DOHH2 (cell line): ENCODE measurements at regions not wholly inside any gene's neighbourhood (a gene's known extent, or its start where the extent isn't known, plus 50 kb on each side); places are given as distances from the start of the nearest gene placed in this dataset.

Experiments used
- EZH2phosphoT487 ChIP-seq: fragments of 200-600 bp; sonication (generic); IDR thresholded peaks from 2 replicates; pipeline ENCODE4 v1.6.1; 2017; ENCODE audit warnings: borderline replicate concordance, mild to moderate bottlenecking, antibody characterized with exemption, low read length, moderate library complexity, mixed read lengths
- TF ChIP-seq, protein P1 (sequence below): fragments of 200-600 bp; sonication (generic); IDR thresholded peaks from one replicate; pipeline ENCODE4 v1.5.1; 2014; ENCODE audit warnings: antibody characterized with exemption, mild to moderate bottlenecking, low read depth, low read length; ENCODE audit not compliant: poor library complexity, severe bottlenecking

DNA sequence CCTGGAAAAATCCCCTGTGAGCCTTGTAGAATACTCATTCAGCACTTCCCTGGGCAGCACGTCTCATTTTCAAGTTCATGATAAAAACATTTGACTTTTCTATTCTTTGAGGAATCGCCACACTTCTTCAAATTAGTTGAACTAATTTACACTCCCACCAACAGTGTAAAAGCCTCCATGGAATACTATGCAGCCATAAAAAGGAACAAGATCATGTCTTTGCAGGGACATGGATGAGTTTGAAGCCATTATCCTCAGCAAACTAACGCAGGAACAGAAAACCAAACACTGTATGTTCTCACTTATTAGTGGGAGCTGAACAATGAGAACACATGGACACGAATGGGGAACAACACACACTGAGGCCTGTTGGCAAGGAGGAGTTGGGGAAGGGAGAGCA lies 102.0 kb upstream of the HEY2 start:
- TF ChIP-seq, protein P1, sequence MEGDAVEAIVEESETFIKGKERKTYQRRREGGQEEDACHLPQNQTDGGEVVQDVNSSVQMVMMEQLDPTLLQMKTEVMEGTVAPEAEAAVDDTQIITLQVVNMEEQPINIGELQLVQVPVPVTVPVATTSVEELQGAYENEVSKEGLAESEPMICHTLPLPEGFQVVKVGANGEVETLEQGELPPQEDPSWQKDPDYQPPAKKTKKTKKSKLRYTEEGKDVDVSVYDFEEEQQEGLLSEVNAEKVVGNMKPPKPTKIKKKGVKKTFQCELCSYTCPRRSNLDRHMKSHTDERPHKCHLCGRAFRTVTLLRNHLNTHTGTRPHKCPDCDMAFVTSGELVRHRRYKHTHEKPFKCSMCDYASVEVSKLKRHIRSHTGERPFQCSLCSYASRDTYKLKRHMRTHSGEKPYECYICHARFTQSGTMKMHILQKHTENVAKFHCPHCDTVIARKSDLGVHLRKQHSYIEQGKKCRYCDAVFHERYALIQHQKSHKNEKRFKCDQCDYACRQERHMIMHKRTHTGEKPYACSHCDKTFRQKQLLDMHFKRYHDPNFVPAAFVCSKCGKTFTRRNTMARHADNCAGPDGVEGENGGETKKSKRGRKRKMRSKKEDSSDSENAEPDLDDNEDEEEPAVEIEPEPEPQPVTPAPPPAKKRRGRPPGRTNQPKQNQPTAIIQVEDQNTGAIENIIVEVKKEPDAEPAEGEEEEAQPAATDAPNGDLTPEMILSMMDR = no peak
- no peak for TF ChIP-seq EZH2phosphoT487
